WTC11 (cell line): ENCODE measurements at regions not wholly inside any gene's neighbourhood (a gene's known extent, or its start where the extent isn't known, plus 50 kb on each side); places are given as distances from the start of the nearest gene placed in this dataset.

Experiments used
- ATAC-seq: fragments of 200-7000 bp; cut with Tn5 transposase; 2 replicates; pipeline ENCODE4 v1.10.0; 2021; ENCODE audit warnings: mild to moderate bottlenecking, moderate library complexity
- CTCF ChIA-PET: fragments of 300-600 bp; sonication (Branson Sonifier 250); formaldehyde crosslinking; loops from one replicate; lab custom pipeline; 2021; ENCODE audit warnings: antibody characterized with exemption; lab: Charles Lee
- POLR2A ChIA-PET: fragments of 350-600 bp; sonication (Branson Sonifier 250); formaldehyde crosslinking; loops from one replicate; lab custom pipeline; 2021; ENCODE audit warnings: antibody characterized with exemption; lab: Charles Lee
- DNase-seq: peaks from one replicate; pipeline ENCODE4 v3.0.0; 2021; ENCODE audit warnings: low spot score
- H3K27ac Mint-ChIP-seq: 2 replicates; pipeline ENCODE4 v1.8.0; 2021; ENCODE audit warnings: mixed read lengths
- H3K27me3 Mint-ChIP-seq: 2 replicates; pipeline ENCODE4 v1.8.0; 2021; ENCODE audit warnings: low read depth, mild to moderate bottlenecking, moderate library complexity, mixed read lengths
- H3K36me3 Mint-ChIP-seq: 2 replicates; pipeline ENCODE4 v1.8.0; 2021; ENCODE audit warnings: mixed read lengths
- H3K4me1 Mint-ChIP-seq: 2 replicates; pipeline ENCODE4 v1.8.0; 2022; ENCODE audit warnings: mixed read lengths
- H3K4me3 Mint-ChIP-seq: 2 replicates; pipeline ENCODE4 v1.8.0; 2021; ENCODE audit warnings: mild to moderate bottlenecking, moderate library complexity, mixed read lengths
- H3K9me3 Mint-ChIP-seq: 2 replicates; pipeline ENCODE4 v1.8.0; 2021; ENCODE audit warnings: mixed read lengths
- ATF2 ChIP-seq: sonication (generic); formaldehyde crosslinking; IDR thresholded peaks from 2 replicates; pipeline ENCODE4 v1.8.1; 2022; ENCODE audit warnings: low read depth, missing genetic modification reagents, borderline replicate concordance
- ESRRA ChIP-seq: sonication (generic); formaldehyde crosslinking; IDR thresholded peaks from 2 replicates; pipeline ENCODE4 v1.8.1; 2022; ENCODE audit warnings: mild to moderate bottlenecking, missing genetic modification reagents, borderline replicate concordance
- ETV6 ChIP-seq: sonication (generic); formaldehyde crosslinking; IDR thresholded peaks from 2 replicates; pipeline ENCODE4 v1.8.1; 2022; ENCODE audit warnings: mild to moderate bottlenecking, missing genetic modification reagents
- FOXK1 ChIP-seq: sonication (generic); formaldehyde crosslinking; IDR thresholded peaks from 2 replicates; pipeline ENCODE4 v1.8.0; 2022; ENCODE audit warnings: mild to moderate bottlenecking, moderate library complexity, missing genetic modification reagents
- FOXP1 ChIP-seq: sonication (generic); formaldehyde crosslinking; IDR thresholded peaks from 2 replicates; pipeline ENCODE4 v1.8.0; 2022; ENCODE audit warnings: missing genetic modification reagents, mild to moderate bottlenecking, moderate library complexity, borderline replicate concordance
- KAT7 ChIP-seq: sonication (generic); formaldehyde crosslinking; IDR thresholded peaks from 2 replicates; pipeline ENCODE4 v1.8.1; 2023; ENCODE audit warnings: missing genetic modification reagents, mild to moderate bottlenecking, borderline replicate concordance
- NR2C2 ChIP-seq: sonication (generic); formaldehyde crosslinking; IDR thresholded peaks from 2 replicates; pipeline ENCODE4 v1.8.0; 2022; ENCODE audit warnings: mild to moderate bottlenecking, missing genetic modification reagents
- SOX15 ChIP-seq: fragments of 250-450 bp; sonication (Bioruptor Pico); IDR thresholded peaks from 2 replicates; pipeline ENCODE4 v1.9.0; 2021; ENCODE audit warnings: mild to moderate bottlenecking
- SP1 ChIP-seq: sonication (generic); formaldehyde crosslinking; conservative IDR thresholded peaks from 2 replicates; pipeline ENCODE4 v1.8.1; 2022; ENCODE audit warnings: missing genetic modification reagents
- TEAD1 ChIP-seq: sonication (generic); formaldehyde crosslinking; IDR thresholded peaks from 2 replicates; pipeline ENCODE4 v1.8.0; 2022; ENCODE audit warnings: mild to moderate bottlenecking, missing genetic modification reagents
- USF1 ChIP-seq: sonication (generic); formaldehyde crosslinking; IDR thresholded peaks from 2 replicates; pipeline ENCODE4 v1.8.0; 2022; ENCODE audit warnings: mild to moderate bottlenecking, missing genetic modification reagents
- USF2 ChIP-seq: sonication (generic); formaldehyde crosslinking; IDR thresholded peaks from 2 replicates; pipeline ENCODE4 v1.8.1; 2023; ENCODE audit warnings: mild to moderate bottlenecking, missing genetic modification reagents, moderate library complexity
- ZNF121 ChIP-seq: sonication (generic); formaldehyde crosslinking; IDR thresholded peaks from 2 replicates; pipeline ENCODE4 v1.8.0; 2023; ENCODE audit warnings: missing genetic modification reagents
- TF ChIP-seq, protein P1 (sequence below): fragments of 250-450 bp; sonication (Bioruptor Pico); IDR thresholded peaks from 2 replicates; pipeline ENCODE4 v1.8.0; 2021; ENCODE audit warnings: mild to moderate bottlenecking
- TF ChIP-seq, protein P2 (sequence below): sonication (generic); formaldehyde crosslinking; conservative IDR thresholded peaks from 2 replicates; pipeline ENCODE4 v1.8.1; 2023; ENCODE audit warnings: mild to moderate bottlenecking, low read depth, missing genetic modification reagents, moderate library complexity
- TF ChIP-seq, protein P3 (sequence below): fragments of 250-450 bp; sonication (Bioruptor Pico); IDR thresholded peaks from 2 replicates; pipeline ENCODE4 v2.1.2; 2022; ENCODE audit warnings: mild to moderate bottlenecking, moderate library complexity
- TF ChIP-seq, protein P4 (sequence below): sonication (generic); formaldehyde crosslinking; IDR thresholded peaks from 2 replicates; pipeline ENCODE4 v1.8.1; 2022; ENCODE audit warnings: missing genetic modification reagents, borderline replicate concordance

DNA sequence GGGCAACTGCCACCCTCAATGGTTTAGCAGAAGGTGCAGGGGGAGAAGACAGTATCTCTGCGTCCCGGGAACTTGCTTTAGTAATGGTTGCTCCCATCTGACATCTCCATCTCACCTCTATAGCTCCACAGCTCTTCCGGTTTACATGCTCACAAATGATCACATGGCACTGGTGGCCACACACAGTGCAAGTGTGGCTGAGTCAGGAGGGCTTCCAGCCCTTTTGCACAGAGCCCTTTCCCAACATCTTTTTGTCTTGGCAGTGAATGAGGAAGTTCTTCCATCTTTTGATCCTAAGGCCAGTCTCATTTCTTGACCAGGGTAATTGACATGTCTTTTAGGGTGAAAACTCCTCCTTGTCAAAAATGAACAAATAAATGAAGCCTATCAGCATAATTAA is 347.7 kb downstream of the LPIN1 start:
- DNase-seq = no peak
- Mint-ChIP-seq H3K9me3 (peaks cover 5% of the 10 kb centered on the region), H3K27ac (0 out of 2 replicates have a peak overlapping the region, but pooled peaks have one; percentile 79), H3K36me3 (peaks cover 3% of the 10 kb centered on the region; the same call in 1 of the 2 replicates), H3K27me3 (no peaks in the 10 kb centered on the region), H3K4me1 (peaks cover 54% of the 10 kb centered on the region), H3K4me3 (no peak overlapping the region)
- no peak for TF ChIP-seq SP1 (CRISPR knock-in tag)
- TF ChIP-seq KAT7 (CRISPR knock-in tag) = no peak
- TF ChIP-seq, protein P1, sequence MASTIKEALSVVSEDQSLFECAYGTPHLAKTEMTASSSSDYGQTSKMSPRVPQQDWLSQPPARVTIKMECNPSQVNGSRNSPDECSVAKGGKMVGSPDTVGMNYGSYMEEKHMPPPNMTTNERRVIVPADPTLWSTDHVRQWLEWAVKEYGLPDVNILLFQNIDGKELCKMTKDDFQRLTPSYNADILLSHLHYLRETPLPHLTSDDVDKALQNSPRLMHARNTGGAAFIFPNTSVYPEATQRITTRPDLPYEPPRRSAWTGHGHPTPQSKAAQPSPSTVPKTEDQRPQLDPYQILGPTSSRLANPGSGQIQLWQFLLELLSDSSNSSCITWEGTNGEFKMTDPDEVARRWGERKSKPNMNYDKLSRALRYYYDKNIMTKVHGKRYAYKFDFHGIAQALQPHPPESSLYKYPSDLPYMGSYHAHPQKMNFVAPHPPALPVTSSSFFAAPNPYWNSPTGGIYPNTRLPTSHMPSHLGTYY = no peak
- peak; percentile 12; the same call in 1 of the 2 replicates for TF ChIP-seq USF2 (CRISPR knock-in tag)
- CTCF ChIA-PET = no interaction called here
- POLR2A ChIA-PET = no interaction called here
- ATAC-seq = no peak

- peaks cover 3% of the 10 kb centered on the region; the same call in 1 of the 2 replicates for H3K36me3 Mint-ChIP-seq
- no peak for TF ChIP-seq NR2C2 (CRISPR knock-in tag)
- no peak for TF ChIP-seq USF1 (CRISPR knock-in tag)
- TF ChIP-seq ATF2 (CRISPR knock-in tag) = no peak
- no peak for TF ChIP-seq FOXK1
- no peak for TF ChIP-seq FOXP1 (CRISPR knock-in tag)
- TF ChIP-seq, protein P2, sequence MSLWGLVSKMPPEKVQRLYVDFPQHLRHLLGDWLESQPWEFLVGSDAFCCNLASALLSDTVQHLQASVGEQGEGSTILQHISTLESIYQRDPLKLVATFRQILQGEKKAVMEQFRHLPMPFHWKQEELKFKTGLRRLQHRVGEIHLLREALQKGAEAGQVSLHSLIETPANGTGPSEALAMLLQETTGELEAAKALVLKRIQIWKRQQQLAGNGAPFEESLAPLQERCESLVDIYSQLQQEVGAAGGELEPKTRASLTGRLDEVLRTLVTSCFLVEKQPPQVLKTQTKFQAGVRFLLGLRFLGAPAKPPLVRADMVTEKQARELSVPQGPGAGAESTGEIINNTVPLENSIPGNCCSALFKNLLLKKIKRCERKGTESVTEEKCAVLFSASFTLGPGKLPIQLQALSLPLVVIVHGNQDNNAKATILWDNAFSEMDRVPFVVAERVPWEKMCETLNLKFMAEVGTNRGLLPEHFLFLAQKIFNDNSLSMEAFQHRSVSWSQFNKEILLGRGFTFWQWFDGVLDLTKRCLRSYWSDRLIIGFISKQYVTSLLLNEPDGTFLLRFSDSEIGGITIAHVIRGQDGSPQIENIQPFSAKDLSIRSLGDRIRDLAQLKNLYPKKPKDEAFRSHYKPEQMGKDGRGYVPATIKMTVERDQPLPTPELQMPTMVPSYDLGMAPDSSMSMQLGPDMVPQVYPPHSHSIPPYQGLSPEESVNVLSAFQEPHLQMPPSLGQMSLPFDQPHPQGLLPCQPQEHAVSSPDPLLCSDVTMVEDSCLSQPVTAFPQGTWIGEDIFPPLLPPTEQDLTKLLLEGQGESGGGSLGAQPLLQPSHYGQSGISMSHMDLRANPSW (CRISPR knock-in tag) = no peak
- no peak for TF ChIP-seq KAT7 (CRISPR knock-in tag)
- TF ChIP-seq SOX15 (CRISPR knock-in tag) = no peak
- TF ChIP-seq ESRRA (CRISPR knock-in tag) = no peak
- TF ChIP-seq, protein P3, sequence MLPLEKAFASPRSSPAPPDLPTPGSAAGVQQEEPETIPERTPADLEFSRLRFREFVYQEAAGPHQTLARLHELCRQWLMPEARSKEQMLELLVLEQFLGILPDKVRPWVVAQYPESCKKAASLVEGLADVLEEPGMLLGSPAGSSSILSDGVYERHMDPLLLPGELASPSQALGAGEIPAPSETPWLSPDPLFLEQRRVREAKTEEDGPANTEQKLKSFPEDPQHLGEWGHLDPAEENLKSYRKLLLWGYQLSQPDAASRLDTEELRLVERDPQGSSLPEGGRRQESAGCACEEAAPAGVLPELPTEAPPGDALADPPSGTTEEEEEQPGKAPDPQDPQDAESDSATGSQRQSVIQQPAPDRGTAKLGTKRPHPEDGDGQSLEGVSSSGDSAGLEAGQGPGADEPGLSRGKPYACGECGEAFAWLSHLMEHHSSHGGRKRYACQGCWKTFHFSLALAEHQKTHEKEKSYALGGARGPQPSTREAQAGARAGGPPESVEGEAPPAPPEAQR = no peak
- peak; percentile 31; the same call in 1 of the 2 replicates for TF ChIP-seq ETV6 (CRISPR knock-in tag)
- TF ChIP-seq, protein P4, sequence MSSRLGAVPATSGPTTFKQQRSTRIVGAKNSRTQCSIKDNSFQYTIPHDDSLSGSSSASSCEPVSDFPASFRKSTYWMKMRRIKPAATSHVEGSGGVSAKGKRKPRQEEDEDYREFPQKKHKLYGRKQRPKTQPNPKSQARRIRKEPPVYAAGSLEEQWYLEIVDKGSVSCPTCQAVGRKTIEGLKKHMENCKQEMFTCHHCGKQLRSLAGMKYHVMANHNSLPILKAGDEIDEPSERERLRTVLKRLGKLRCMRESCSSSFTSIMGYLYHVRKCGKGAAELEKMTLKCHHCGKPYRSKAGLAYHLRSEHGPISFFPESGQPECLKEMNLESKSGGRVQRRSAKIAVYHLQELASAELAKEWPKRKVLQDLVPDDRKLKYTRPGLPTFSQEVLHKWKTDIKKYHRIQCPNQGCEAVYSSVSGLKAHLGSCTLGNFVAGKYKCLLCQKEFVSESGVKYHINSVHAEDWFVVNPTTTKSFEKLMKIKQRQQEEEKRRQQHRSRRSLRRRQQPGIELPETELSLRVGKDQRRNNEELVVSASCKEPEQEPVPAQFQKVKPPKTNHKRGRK (CRISPR knock-in tag) = no peak
- TF ChIP-seq ZNF121 = no peak
- TF ChIP-seq TEAD1 (CRISPR knock-in tag) = peak; percentile 60; the same call in 1 of the 2 replicates
- no peaks in the 10 kb centered on the region for H3K27me3 Mint-ChIP-seq
- DNase-seq (peak; percentile 28), ATAC-seq (peak; percentile 95)
- H3K27ac Mint-ChIP-seq = peak overlapping the region; percentile 96
- peak overlapping the region; percentile 51 for H3K4me3 Mint-ChIP-seq
- ChIA-PET CTCF (interaction anchor here (0.7 to 1.9 kb wide), 9 partner anchors 13 to 835 kb away, joined by 3 to 11 read pairs (median 3); no protein-coding TSS in a partner anchor), POLR2A (interaction anchor here (1.1 to 2.0 kb wide), 3 partner anchors 12 to 19 kb away, joined by 3 to 5 read pairs (median 4); no protein-coding TSS in a partner anchor)
- peaks cover 50% of the 10 kb centered on the region for H3K4me1 Mint-ChIP-seq
- H3K9me3 Mint-ChIP-seq = peaks cover 5% of the 10 kb centered on the region
Observed at GRCh38 chr2:12096051-12096787, 349.8 kb downstream of the LPIN1 start.
